GM12875 (cell line): ENCODE measurements at regions not wholly inside any gene's neighbourhood (a gene's known extent, or its start where the extent isn't known, plus 50 kb on each side); places are given as distances from the start of the nearest gene placed in this dataset.

Experiments used
- H3K4me3 ChIP-seq: one replicate; pipeline ENCODE4 v1.5.1; 2011; ENCODE audit warnings: low read depth, low read length, control low read depth
- CTCF ChIP-seq: IDR thresholded peaks from 2 replicates; pipeline ENCODE4 v1.5.1; 2011; ENCODE audit warnings: low read depth, mild to moderate bottlenecking, control low read depth, inconsistent platforms, low read length, moderate library complexity, borderline replicate concordance; ENCODE audit not compliant: insufficient read depth

- H3K4me3 ChIP-seq: no peak overlapping the region
- TF ChIP-seq CTCF: no peak
Measured at GRCh38 chr18:71966791-71967190, 577.4 kb downstream of the CBLN2 start.

- no peak overlapping the region for H3K4me3 ChIP-seq
- TF ChIP-seq CTCF: no peak
Measured at GRCh38 chr18:71958605-71959004, 585.5 kb downstream of the CBLN2 start.

GRCh38 chr18:71951001-71951400 is 593.1 kb downstream of the CBLN2 start:
- TF ChIP-seq CTCF: no peak
- H3K4me3 ChIP-seq: no peak overlapping the region

GRCh38 chr18:71942433-71942832 is 601.7 kb downstream of the CBLN2 start:
- H3K4me3 ChIP-seq: no peak overlapping the region
- no peak for TF ChIP-seq CTCF

- H3K4me3 ChIP-seq: no peak overlapping the region
- TF ChIP-seq CTCF: no peak
Measured at GRCh38 chr18:71939483-71939882, 604.7 kb downstream of the CBLN2 start.

- no peak overlapping the region for H3K4me3 ChIP-seq
- TF ChIP-seq CTCF: no peak
Measured at GRCh38 chr18:71936744-71937143, 607.4 kb downstream of the CBLN2 start.

- no peak for TF ChIP-seq CTCF
- no peak overlapping the region for H3K4me3 ChIP-seq
Measured at GRCh38 chr18:71919211-71919610, 624.9 kb downstream of the CBLN2 start.
